ENCODE measurements at regions not wholly inside any gene's neighbourhood (a gene's known extent, or its start where the extent isn't known, plus 50 kb on each side); places are given as distances from the start of the nearest gene placed in this dataset.

GRCh38 chr10:43772171-43772570 lies 123.5 kb upstream of the ZNF32 start:
- H3K4me3 Mint-ChIP-seq (ENCODE audit: low read depth, unreplicated experiment), result no peak overlapping the region
- H3K36me3 Mint-ChIP-seq (ENCODE audit: insufficient read depth, unreplicated experiment), result no peaks in the 10 kb centered on the region
- peaks cover 7% of the 10 kb centered on the region for H3K9me3 Mint-ChIP-seq (ENCODE audit: low read depth, unreplicated experiment)
- H3K4me1 Mint-ChIP-seq (ENCODE audit: low read depth, unreplicated experiment), result no peaks in the 10 kb centered on the region
- no peak for DNase-seq
- intact Hi-C loops (cut with micrococcal nuclease; ENCODE audit: unreplicated experiment), result no loop called here
- no peak for TF ChIP-seq CTCF (IDR thresholded peaks at IDR 0.05; ENCODE audit: unreplicated experiment)
- no peaks in the 10 kb centered on the region for H3K27me3 Mint-ChIP-seq (ENCODE audit: unreplicated experiment)
- no TSS peak for BruUV-seq (replicated peaks)
- no peak overlapping the region for H3K27ac Mint-ChIP-seq (ENCODE audit: unreplicated experiment)
- CTCF ChIA-PET, result no interaction called here

- H3K9me3 Mint-ChIP-seq (ENCODE audit: low read depth, unreplicated experiment), result peaks cover 9% of the 10 kb centered on the region
- CTCF ChIA-PET, result no interaction called here
- H3K27ac Mint-ChIP-seq (ENCODE audit: unreplicated experiment), result no peak overlapping the region
- H3K4me1 Mint-ChIP-seq (ENCODE audit: low read depth, unreplicated experiment), result no peaks in the 10 kb centered on the region
- intact Hi-C loops (cut with micrococcal nuclease; ENCODE audit: unreplicated experiment), result no loop called here
- no peak for DNase-seq
- no peak for TF ChIP-seq CTCF (IDR thresholded peaks at IDR 0.05; ENCODE audit: unreplicated experiment)
- no TSS peak for BruUV-seq (replicated peaks)
- no peaks in the 10 kb centered on the region for H3K36me3 Mint-ChIP-seq (ENCODE audit: insufficient read depth, unreplicated experiment)
- H3K4me3 Mint-ChIP-seq (ENCODE audit: low read depth, unreplicated experiment), result no peak overlapping the region
- H3K27me3 Mint-ChIP-seq (ENCODE audit: unreplicated experiment), result no peaks in the 10 kb centered on the region
These were observed 123.0 kb upstream of the ZNF32 start for GRCh38 chr10:43771675-43772074.

- Mint-ChIP-seq H3K4me3 (ENCODE audit: low read depth, unreplicated experiment) (no peak overlapping the region), H3K27me3 (ENCODE audit: unreplicated experiment) (no peaks in the 10 kb centered on the region), H3K9me3 (ENCODE audit: low read depth, unreplicated experiment) (peaks cover 8% of the 10 kb centered on the region), H3K27ac (ENCODE audit: unreplicated experiment) (no peak overlapping the region), H3K36me3 (ENCODE audit: insufficient read depth, unreplicated experiment) (no peaks in the 10 kb centered on the region), H3K4me1 (ENCODE audit: low read depth, unreplicated experiment) (no peaks in the 10 kb centered on the region)
- TF ChIP-seq CTCF (IDR thresholded peaks at IDR 0.05; ENCODE audit: unreplicated experiment), result no peak
- intact Hi-C loops (cut with micrococcal nuclease; ENCODE audit: unreplicated experiment), result no loop called here
- no TSS peak for BruUV-seq (replicated peaks)
- CTCF ChIA-PET, result no interaction called here
- DNase-seq, result no peak
These were observed 116.8 kb upstream of the ZNF32 start for GRCh38 chr10:43765516-43765915.

GRCh38 chr10:43763846-43764245 lies 115.2 kb upstream of the ZNF32 start:
- Mint-ChIP-seq H3K36me3 (ENCODE audit: insufficient read depth, unreplicated experiment) (no peaks in the 10 kb centered on the region), H3K4me1 (ENCODE audit: low read depth, unreplicated experiment) (no peaks in the 10 kb centered on the region), H3K9me3 (ENCODE audit: low read depth, unreplicated experiment) (peaks cover 5% of the 10 kb centered on the region), H3K27me3 (ENCODE audit: unreplicated experiment) (no peaks in the 10 kb centered on the region), H3K27ac (ENCODE audit: unreplicated experiment) (no peak overlapping the region), H3K4me3 (ENCODE audit: low read depth, unreplicated experiment) (no peak overlapping the region)
- intact Hi-C loops (cut with micrococcal nuclease; ENCODE audit: unreplicated experiment), result no loop called here
- TF ChIP-seq CTCF (IDR thresholded peaks at IDR 0.05; ENCODE audit: unreplicated experiment), result no peak
- CTCF ChIA-PET, result no interaction called here
- BruUV-seq (replicated peaks), result no TSS peak
- no peak for DNase-seq

- BruUV-seq (replicated peaks), result no TSS peak
- CTCF ChIA-PET, result interaction anchor here (0.7 kb wide), 1 partner anchor 20 kb away, joined by 5 read pairs; no protein-coding TSS in a partner anchor
- intact Hi-C loops (cut with micrococcal nuclease; ENCODE audit: unreplicated experiment), result no loop called here
- no peak overlapping the region for H3K27ac Mint-ChIP-seq (ENCODE audit: unreplicated experiment)
- H3K4me1 Mint-ChIP-seq (ENCODE audit: low read depth, unreplicated experiment), result no peaks in the 10 kb centered on the region
- no peak for DNase-seq
- H3K36me3 Mint-ChIP-seq (ENCODE audit: insufficient read depth, unreplicated experiment), result no peaks in the 10 kb centered on the region
- no peak overlapping the region for H3K4me3 Mint-ChIP-seq (ENCODE audit: low read depth, unreplicated experiment)
- H3K27me3 Mint-ChIP-seq (ENCODE audit: unreplicated experiment), result no peaks in the 10 kb centered on the region
- H3K9me3 Mint-ChIP-seq (ENCODE audit: low read depth, unreplicated experiment), result peaks cover 5% of the 10 kb centered on the region
- no peak for TF ChIP-seq CTCF (IDR thresholded peaks at IDR 0.05; ENCODE audit: unreplicated experiment)
These were observed 111.8 kb upstream of the ZNF32 start for GRCh38 chr10:43760514-43760913.

All from Calu3 (cell line).